ENCODE measurements at regions not wholly inside any gene's neighbourhood (a gene's known extent, or its start where the extent isn't known, plus 50 kb on each side); places are given as distances from the start of the nearest gene placed in this dataset.

DNA sequence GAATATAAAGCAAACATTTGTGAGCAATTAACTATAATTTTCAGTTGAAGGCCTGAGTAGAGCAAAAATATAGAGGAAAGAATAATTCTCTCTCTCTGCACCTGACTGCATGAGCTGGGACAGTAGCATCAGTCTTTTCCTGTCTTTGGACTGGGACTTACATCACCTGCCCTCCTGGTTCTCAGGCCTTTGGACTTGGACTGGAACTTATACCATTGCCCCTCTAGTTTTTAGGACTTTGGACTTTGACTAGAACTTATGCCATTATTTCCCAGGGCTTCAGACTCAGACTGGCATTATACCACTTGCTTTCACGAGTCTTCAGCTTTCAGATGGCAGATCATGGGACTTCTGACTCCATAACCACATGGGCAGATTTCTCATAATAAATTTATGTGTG is 81.0 kb upstream of the SLC25A13 start:
- no peak overlapping the region for H3K4me3 ChIP-seq (ENCODE audit: low read depth, low read length)
- TF ChIP-seq, protein P1, sequence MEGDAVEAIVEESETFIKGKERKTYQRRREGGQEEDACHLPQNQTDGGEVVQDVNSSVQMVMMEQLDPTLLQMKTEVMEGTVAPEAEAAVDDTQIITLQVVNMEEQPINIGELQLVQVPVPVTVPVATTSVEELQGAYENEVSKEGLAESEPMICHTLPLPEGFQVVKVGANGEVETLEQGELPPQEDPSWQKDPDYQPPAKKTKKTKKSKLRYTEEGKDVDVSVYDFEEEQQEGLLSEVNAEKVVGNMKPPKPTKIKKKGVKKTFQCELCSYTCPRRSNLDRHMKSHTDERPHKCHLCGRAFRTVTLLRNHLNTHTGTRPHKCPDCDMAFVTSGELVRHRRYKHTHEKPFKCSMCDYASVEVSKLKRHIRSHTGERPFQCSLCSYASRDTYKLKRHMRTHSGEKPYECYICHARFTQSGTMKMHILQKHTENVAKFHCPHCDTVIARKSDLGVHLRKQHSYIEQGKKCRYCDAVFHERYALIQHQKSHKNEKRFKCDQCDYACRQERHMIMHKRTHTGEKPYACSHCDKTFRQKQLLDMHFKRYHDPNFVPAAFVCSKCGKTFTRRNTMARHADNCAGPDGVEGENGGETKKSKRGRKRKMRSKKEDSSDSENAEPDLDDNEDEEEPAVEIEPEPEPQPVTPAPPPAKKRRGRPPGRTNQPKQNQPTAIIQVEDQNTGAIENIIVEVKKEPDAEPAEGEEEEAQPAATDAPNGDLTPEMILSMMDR (IDR thresholded peaks at IDR 0.05; ENCODE audit: low read depth, low read length), result no peak

DNA sequence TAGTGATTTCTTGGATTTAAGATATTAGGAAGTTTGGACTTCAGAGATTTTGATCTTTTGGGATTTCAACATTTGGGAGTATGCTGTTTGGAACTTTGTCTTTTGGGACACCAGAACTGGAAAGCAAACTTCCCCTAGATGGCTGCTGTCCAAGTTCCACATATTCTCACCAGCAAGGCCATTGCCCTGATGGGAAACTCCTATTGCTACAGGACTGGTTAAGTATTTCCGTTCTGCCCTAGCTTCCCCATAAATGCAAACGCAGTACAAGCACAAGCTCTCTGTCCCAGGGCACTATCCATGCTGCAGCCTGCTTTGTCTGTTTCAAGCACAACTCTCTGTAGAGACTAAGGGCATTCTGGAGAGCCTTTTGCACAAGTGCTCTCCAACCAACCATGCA is 79.3 kb upstream of the SLC25A13 start:
- H3K4me3 ChIP-seq (ENCODE audit: low read depth, low read length), result no peak overlapping the region
- TF ChIP-seq, protein P1 (IDR thresholded peaks at IDR 0.05; ENCODE audit: low read depth, low read length), result no peak

DNA sequence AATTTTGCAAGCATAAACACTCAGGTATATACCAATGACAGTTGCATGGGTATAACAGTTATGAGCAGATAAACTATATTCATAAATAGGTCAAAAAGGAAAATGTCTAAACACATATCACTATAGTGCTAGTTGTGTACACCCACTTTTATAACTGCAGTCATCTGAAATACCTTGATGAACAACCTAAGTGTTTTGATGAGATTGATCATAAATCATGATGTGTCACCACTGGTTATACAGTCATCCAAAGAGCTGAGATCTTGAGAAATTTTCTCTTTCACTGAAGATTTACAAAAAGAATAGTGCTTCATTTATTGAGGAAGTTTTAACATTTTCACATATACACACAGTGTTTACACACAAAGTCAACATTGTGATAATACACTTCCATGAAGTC is 78.6 kb upstream of the SLC25A13 start:
- no peak overlapping the region for H3K4me3 ChIP-seq (ENCODE audit: low read depth, low read length)

DNA sequence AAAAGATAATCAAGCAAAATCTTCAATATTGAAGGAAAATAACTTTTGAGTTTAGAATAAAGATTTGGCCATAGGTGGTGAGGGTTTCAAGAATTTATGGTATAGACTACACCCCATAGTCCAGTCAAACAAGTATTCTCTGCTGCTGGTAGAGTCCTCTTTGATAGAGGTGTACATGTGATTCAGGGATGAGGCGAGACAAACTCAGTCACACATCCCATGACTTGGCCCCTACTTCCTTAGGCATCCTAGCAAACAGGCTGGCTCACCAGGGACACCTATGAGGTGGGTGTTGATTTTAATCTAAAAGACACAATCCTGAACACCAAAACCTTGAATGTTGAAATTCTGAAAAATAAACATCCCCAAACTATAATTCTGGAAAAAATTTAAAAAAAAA is 78.1 kb upstream of the SLC25A13 start:
- TF ChIP-seq, protein P1 (IDR thresholded peaks at IDR 0.05; ENCODE audit: low read depth, low read length), result no peak
- no peak overlapping the region for H3K4me3 ChIP-seq (ENCODE audit: low read depth, low read length)

More for the DNA sequence above, 78.6 kb upstream of the SLC25A13 start:
- TF ChIP-seq, protein P1 (IDR thresholded peaks at IDR 0.05; ENCODE audit: low read depth, low read length), result no peak

DNA sequence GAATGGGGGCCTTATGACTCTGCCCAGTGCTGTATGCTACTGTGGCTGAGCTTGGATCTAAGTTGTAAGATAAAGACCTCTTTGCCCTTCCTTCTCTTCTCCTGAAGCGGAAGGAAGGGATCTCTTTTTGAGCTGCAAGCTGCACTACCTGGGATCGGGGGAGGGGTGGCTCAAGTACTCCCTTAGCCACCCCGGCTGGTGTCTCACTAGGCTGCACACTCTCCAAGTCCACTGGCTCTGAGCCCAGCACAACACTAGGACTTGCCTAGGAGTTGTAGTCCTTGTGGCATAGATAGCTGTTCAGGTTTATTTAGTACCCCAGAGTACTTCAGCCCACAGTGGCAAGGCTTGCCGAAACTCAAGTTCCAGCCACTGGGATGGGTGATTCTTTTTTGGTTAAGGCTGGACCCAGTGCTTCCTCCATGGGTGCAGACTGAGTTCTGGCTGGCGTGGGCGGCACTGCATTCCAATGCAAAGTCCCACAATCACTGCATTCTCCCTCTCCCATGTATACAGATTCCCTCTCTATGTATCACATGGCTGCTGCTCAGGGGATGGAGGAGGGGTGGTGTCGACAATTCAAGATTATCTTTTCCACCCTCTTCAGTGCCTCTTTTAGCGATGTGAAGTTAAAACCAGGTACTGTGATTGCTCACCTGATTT is 76.2 kb upstream of the SLC25A13 start:
- no peak overlapping the region for H3K4me3 ChIP-seq (ENCODE audit: low read depth, low read length)
- TF ChIP-seq, protein P1 (IDR thresholded peaks at IDR 0.05; ENCODE audit: low read depth, low read length), result no peak

DNA sequence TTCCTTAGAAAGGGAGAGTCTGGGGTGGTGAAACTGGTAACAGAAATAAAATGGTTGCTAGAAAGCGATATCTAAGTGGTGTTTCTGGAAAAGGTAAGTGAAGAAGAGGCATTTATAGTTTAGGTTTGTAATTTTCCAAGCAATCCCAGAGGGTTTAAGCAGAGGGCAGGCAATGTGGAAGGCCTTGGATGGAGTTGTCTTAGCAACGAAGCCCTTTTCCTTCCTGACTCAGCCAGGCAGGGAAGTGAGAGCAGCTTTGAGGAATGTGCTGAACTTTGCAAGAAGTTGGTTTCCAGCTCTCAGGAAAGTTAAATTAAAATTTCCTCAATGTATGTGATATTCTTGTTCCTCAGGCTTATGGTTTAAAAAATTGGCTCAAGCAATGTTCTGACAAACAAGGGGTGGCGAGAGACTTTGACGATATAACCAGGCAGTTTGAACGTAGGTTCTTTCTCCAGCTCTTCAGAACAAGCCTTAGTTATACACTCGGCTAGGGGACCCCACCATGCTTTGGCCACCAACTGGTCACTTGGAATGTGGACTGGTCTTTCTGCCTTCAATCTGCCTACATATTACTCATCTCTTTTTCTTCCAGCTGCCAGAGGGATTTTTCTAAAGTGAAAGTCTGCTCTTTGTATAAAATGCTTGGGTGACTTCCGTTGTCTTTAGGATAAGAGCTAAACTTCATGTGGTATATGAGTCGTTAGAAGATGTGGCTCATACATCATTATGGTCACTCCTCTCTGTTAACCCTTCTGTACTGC is 66.9 kb upstream of the SLC25A13 start:
- no peak overlapping the region for H3K4me3 ChIP-seq (ENCODE audit: low read depth, low read length)
- TF ChIP-seq, protein P1 (IDR thresholded peaks at IDR 0.05; ENCODE audit: low read depth, low read length), result no peak

DNA sequence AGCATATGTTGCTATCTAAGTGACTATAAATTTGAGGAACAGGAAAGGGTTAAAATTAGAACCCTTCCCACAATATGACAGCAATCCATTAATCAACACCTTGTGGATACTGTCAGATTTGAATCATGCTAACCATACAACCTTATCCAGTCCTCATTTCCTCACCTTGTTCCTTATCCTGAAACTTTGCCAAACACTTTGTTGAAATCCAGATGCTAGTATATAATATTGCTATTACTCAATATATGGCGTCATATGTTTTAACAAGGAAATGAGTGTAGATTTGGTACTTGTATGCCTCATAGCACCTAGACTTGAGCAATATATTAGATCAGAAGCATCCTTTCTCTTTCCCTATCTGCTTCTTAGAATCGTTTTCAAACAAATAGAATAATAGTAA is 66.3 kb upstream of the SLC25A13 start:
- TF ChIP-seq, protein P1 (IDR thresholded peaks at IDR 0.05; ENCODE audit: low read depth, low read length), result no peak
- no peak overlapping the region for H3K4me3 ChIP-seq (ENCODE audit: low read depth, low read length)

Data from WI38 (cell line).